GM21737 (cell line): ENCODE measurements at regions not wholly inside any gene's neighbourhood (a gene's known extent, or its start where the extent isn't known, plus 50 kb on each side); places are given as distances from the start of the nearest gene placed in this dataset.

ENCODE experiments used
- ATAC-seq: cut with Tn5 transposase; IDR thresholded peaks from one replicate; pipeline ENCODE4 v1.9.1; 2021; ENCODE audit warnings: mild to moderate bottlenecking, moderate library complexity; ENCODE audit not compliant: unreplicated experiment

DNA sequence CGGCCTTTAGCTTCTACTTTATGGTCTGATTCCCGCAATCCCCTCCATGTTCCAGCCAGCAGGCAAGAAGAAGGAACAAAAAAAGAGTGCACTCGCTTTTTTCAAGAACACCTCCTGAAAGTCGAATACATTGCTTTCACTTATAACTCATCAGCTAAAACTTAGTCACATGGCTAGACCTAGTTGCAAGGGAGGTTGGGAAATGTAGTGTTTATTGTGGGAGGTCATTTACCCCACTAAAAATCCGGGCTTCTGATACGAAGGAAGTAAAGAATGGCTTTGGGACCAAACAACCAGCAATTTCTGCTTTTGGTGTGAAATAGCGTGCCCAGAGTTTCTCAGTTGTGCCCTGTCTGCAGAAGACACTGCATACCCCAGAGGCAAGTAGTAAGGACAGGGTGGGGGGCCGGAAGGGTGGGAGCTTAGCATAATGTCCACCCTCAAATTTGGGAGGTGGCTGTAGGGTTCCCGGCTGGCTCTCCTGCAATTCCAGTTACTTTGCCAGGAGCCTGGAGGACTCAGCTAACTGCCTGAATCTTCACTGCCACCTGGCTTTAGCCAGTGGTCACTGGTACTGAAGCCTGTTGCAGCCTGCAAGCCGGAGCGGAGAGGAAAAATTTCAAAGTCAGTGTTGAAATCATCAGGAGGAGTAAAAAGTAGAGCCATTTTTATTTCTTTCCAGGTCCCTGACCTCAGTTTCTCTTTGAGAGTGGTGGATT, 57.7 kb upstream of the F3 start:
- ATAC-seq = no peak

DNA sequence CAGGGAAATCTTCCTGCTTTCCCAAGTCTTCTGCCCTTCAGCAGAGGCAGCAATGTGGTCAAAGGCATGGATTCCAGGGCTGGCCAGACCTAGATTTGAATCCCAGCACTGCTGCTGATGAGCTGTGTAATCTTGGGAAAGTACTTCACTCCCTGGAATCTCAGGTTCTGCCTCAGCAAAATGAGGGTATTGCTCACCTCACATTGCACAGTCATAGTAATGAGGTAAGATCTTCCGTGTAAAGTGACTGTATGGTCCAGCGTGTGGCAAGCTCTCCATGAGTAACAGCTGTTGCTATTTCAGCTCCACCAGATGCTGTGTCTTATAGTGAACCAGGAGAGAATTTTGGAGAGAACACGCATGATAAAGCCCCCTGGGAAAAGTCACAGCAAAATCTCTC, 56.1 kb upstream of the F3 start:
- no peak for ATAC-seq

DNA sequence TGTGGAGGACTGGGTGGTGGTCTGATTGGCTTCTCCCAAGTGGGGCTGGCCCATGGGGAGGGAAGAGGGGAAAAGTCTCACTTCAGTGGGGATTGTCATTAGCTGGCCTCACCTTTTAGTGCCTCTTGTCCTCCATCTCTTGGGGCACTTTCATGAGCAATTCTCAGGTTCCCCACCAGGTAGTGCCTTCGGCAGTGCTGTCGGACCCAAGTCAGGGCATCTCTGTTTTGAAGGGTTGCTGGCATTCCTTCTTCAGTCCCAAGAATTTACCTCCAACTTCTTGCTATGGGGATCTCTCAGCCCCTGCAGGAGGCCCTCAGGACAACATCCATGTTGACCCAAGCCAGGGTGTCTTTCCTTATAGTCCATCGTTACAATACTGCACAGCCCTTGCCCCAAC, 54.7 kb upstream of the F3 start:
- ATAC-seq = no peak

DNA sequence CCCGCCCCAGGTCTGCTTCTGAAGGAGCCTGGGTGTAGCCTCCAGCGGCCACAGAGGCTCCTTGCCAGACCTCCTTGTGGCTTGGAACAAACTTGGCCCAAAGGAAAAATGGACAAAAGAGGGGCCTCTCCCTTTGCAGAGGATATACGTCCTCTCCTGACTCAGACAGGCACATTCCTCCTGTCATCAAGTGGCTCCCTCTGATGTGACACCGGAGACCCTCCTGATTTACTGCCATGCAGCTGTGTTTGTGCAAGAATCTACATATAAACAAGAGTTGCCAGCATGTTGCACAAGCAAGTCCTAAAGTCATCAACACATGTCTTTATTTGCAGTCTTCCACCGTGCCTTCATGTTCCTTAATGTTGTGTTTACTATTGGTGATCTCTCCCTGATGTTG, 54.1 kb upstream of the F3 start:
- ATAC-seq = no peak

DNA sequence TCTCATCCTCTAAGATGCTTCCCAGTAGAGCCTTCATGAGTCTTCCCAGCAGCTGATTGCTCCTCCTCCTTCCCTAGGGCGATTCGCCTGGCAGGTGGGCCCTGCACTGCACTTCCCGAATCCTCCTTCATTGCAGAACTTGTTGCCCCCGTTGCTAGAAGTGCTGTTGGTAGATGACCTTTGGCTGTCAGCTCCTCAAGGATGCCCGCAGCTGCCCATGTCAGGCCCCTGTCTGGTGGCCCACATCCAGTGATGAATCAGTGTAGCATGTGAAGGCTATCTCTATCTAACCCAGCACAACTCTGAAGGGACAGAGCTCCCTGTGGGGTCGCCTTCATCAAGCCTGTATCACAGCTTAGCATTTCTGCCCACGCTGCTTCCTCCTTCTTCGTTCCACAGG, 52.1 kb upstream of the F3 start:
- ATAC-seq = no peak

DNA sequence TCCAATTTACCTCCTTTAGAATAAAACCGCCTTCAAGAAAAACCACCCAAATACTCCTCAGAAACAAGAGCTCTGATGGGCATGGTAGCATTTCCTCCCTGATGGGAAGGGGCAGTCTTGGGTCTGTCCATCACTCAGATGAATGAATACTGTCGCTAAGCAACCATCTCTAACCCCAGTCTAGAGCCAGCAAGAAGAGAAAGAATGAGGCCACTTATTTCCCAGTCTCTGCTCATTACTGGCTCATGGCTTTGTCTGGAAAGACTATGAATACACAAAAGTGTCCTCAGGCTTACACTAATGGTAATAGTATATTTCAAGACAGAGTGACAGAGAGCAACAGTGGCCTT, 51.0 kb upstream of the F3 start:
- ATAC-seq = no peak

DNA sequence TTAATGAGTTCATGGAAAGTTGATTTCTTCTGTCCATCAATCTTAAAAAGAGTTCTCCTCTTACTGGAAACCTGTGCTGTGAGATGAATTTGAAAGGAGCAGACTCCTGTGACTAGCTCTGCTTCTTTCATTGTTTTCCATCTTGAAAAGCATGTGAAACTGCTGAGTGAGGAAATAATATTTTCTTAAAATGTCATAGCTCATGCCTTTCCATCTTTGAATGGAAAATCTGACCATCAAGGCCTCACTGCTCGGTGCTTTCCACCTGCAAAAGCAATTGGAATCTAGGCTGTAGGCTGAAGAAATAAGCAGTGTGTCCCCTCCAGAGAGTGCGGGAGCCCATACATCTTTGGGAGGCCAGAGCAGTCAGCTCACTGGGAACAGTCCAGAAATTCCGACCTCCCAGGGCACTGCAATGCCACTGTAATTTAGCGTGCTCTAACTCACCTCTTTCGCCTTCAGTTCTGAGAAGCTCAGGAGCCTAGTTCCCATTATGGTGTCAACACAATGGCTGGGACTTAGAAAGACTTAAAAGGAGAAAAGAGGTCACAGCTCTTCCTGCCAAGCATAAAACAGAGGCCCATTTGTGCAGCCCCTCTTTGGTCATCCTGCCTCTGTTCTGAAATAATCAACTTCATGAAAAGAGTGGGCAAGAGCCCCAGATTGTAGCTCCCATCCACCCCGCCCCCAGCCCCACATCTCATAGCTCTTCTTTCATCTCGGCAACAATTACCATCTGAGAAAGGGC, 50.4 kb upstream of the F3 start:
- no peak for ATAC-seq
